ENCODE measurements at regions not wholly inside any gene's neighbourhood (a gene's known extent, or its start where the extent isn't known, plus 50 kb on each side); places are given as distances from the start of the nearest gene placed in this dataset.

DNA sequence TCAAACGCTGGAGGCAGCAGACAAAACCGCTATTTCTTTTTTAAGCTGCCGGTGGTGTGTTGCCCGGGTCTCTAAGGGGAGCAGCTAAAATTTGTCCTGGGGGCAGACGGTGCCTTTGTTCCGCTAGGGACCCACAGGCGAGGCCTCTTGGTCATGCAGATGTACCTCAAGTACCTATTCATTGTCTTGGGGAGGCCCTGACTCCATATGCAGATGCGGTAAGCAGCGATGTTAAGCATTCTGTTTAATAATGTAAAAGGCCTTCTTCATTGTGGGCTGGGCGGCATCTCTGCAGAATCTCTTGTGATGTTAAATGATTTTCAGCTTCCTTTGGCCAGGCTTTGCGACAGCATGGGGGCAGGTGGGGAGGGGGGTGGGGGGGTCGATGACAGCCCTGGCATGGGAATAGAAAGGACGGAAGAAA, 98.9 kb upstream of the PJA1 start (continued):
- TF ChIP-seq, protein P1, sequence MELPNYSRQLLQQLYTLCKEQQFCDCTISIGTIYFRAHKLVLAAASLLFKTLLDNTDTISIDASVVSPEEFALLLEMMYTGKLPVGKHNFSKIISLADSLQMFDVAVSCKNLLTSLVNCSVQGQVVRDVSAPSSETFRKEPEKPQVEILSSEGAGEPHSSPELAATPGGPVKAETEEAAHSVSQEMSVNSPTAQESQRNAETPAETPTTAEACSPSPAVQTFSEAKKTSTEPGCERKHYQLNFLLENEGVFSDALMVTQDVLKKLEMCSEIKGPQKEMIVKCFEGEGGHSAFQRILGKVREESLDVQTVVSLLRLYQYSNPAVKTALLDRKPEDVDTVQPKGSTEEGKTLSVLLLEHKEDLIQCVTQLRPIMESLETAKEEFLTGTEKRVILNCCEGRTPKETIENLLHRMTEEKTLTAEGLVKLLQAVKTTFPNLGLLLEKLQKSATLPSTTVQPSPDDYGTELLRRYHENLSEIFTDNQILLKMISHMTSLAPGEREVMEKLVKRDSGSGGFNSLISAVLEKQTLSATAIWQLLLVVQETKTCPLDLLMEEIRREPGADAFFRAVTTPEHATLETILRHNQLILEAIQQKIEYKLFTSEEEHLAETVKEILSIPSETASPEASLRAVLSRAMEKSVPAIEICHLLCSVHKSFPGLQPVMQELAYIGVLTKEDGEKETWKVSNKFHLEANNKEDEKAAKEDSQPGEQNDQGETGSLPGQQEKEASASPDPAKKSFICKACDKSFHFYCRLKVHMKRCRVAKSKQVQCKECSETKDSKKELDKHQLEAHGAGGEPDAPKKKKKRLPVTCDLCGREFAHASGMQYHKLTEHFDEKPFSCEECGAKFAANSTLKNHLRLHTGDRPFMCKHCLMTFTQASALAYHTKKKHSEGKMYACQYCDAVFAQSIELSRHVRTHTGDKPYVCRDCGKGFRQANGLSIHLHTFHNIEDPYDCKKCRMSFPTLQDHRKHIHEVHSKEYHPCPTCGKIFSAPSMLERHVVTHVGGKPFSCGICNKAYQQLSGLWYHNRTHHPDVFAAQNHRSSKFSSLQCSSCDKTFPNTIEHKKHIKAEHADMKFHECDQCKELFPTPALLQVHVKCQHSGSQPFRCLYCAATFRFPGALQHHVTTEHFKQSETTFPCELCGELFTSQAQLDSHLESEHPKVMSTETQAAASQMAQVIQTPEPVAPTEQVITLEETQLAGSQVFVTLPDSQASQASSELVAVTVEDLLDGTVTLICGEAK (IDR thresholded peaks at IDR 0.05), result no peak
- TF ChIP-seq, protein P1 (CRISPR knock-in tag; IDR thresholded peaks at IDR 0.05), result no peak
- TF ChIP-seq, protein P2, sequence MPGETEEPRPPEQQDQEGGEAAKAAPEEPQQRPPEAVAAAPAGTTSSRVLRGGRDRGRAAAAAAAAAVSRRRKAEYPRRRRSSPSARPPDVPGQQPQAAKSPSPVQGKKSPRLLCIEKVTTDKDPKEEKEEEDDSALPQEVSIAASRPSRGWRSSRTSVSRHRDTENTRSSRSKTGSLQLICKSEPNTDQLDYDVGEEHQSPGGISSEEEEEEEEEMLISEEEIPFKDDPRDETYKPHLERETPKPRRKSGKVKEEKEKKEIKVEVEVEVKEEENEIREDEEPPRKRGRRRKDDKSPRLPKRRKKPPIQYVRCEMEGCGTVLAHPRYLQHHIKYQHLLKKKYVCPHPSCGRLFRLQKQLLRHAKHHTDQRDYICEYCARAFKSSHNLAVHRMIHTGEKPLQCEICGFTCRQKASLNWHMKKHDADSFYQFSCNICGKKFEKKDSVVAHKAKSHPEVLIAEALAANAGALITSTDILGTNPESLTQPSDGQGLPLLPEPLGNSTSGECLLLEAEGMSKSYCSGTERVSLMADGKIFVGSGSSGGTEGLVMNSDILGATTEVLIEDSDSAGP (CRISPR knock-in tag; IDR thresholded peaks at IDR 0.05; ENCODE audit: borderline replicate concordance), result no peak
- TF ChIP-seq TOPORS (CRISPR knock-in tag; IDR thresholded peaks at IDR 0.05) (no peak), TAF15 (IDR thresholded peaks at IDR 0.05; ENCODE audit: low read depth, low read length, poor library complexity, severe bottlenecking) (no peak), ZBTB21 (CRISPR knock-in tag; IDR thresholded peaks at IDR 0.05) (no peak), ZNF260 (CRISPR knock-in tag; IDR thresholded peaks at IDR 0.05; ENCODE audit: borderline replicate concordance, low read depth) (no peak), KLF6 (CRISPR knock-in tag; IDR thresholded peaks at IDR 0.05) (no peak), GTF2F1 (IDR thresholded peaks at IDR 0.05; ENCODE audit: low read length) (no peak), KAT7 (CRISPR knock-in tag; IDR thresholded peaks at IDR 0.05; ENCODE audit: borderline replicate concordance) (no peak), MEIS1 (CRISPR knock-in tag; IDR thresholded peaks at IDR 0.05; ENCODE audit: borderline replicate concordance) (no peak), FOXJ3 (CRISPR knock-in tag; IDR thresholded peaks at IDR 0.05; ENCODE audit: borderline replicate concordance) (no peak)
- TF ChIP-seq, protein P3, sequence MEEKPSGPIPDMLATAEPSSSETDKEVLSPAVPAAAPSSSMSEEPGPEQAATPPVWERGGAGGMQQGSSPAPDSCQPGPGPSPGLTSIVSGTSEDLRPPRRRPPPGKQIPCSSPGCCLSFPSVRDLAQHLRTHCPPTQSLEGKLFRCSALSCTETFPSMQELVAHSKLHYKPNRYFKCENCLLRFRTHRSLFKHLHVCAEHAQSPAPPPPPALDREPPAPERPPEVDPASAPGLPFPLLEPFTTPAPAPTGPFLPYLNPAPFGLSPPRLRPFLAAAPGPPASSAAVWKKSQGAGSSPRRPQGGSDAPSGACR (CRISPR knock-in tag; IDR thresholded peaks at IDR 0.05), result no peak
- TF ChIP-seq, protein P4, sequence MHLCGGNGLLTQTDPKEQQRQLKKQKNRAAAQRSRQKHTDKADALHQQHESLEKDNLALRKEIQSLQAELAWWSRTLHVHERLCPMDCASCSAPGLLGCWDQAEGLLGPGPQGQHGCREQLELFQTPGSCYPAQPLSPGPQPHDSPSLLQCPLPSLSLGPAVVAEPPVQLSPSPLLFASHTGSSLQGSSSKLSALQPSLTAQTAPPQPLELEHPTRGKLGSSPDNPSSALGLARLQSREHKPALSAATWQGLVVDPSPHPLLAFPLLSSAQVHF (CRISPR knock-in tag; IDR thresholded peaks at IDR 0.05), result no peak
- TF ChIP-seq, protein P5, sequence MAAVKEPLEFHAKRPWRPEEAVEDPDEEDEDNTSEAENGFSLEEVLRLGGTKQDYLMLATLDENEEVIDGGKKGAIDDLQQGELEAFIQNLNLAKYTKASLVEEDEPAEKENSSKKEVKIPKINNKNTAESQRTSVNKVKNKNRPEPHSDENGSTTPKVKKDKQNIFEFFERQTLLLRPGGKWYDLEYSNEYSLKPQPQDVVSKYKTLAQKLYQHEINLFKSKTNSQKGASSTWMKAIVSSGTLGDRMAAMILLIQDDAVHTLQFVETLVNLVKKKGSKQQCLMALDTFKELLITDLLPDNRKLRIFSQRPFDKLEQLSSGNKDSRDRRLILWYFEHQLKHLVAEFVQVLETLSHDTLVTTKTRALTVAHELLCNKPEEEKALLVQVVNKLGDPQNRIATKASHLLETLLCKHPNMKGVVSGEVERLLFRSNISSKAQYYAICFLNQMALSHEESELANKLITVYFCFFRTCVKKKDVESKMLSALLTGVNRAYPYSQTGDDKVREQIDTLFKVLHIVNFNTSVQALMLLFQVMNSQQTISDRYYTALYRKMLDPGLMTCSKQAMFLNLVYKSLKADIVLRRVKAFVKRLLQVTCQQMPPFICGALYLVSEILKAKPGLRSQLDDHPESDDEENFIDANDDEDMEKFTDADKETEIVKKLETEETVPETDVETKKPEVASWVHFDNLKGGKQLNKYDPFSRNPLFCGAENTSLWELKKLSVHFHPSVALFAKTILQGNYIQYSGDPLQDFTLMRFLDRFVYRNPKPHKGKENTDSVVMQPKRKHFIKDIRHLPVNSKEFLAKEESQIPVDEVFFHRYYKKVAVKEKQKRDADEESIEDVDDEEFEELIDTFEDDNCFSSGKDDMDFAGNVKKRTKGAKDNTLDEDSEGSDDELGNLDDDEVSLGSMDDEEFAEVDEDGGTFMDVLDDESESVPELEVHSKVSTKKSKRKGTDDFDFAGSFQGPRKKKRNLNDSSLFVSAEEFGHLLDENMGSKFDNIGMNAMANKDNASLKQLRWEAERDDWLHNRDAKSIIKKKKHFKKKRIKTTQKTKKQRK (IDR thresholded peaks at IDR 0.05; ENCODE audit: low read length), result no peak

Measured in HepG2 (cell line).